A549 (cell line): ENCODE measurements at regions not wholly inside any gene's neighbourhood (a gene's known extent, or its start where the extent isn't known, plus 50 kb on each side); places are given as distances from the start of the nearest gene placed in this dataset.

Experiments used
- ATAC-seq, 2 experiments: fragments of 200-7000 bp in 1 of 2; fragments of >200 bp in 1 of 2; cut with Nextera tagmentation in 1 of 2; cut with Tn5 transposase in 1 of 2; 3 replicates each; pipeline versions ENCODE4 v1.8.0 to v1.9.1; 2018 to 2020; ENCODE audit warnings: mild to moderate bottlenecking in 1 of 2, moderate library complexity in 1 of 2
- CTCF ChIA-PET: fragments of 300-600 bp; sonication (Branson Sonifier 250); formaldehyde crosslinking; extraction: SDS; loops from one replicate; lab custom pipeline; 2021; ENCODE audit warnings: antibody characterized with exemption, inconsistent platforms; lab: Yijun Ruan, JAX
- POLR2A ChIA-PET: fragments of 350-600 bp; formaldehyde crosslinking; extraction: SDS; loops from one replicate; lab custom pipeline; 2021; ENCODE audit warnings: antibody characterized with exemption, inconsistent platforms; lab: Yijun Ruan, JAX
- DNase-seq, 2 experiments: peaks; one replicate each; pipeline versions ENCODE4 v3.0.0 to v3.0.0-alpha.2; 2011 to 2016; ENCODE audit warnings: low read depth in 1 of 2, low spot score in 1 of 2
- FAIRE-seq: peaks from 2 replicates; lab custom pipeline; 2011; peaks lifted over from hg19 to GRCh38; lab: Jason Lieb, UNC
- H3K27ac ChIP-seq, 2 experiments: fragments of >200 bp; sonication (Bioruptor Twin); formaldehyde crosslinking; 3 replicates each; pipeline ENCODE4 v1.5.1; 2016 to 2017
- H3K4me1 ChIP-seq: fragments of >200 bp; sonication (Bioruptor Twin); formaldehyde crosslinking; 3 replicates; pipeline ENCODE4 v1.6.1; 2016
- H3K4me2 ChIP-seq: fragments of >200 bp; sonication (Bioruptor Twin); formaldehyde crosslinking; 3 replicates; pipeline ENCODE4 v1.6.1; 2016
- H3K4me3 ChIP-seq: fragments of >200 bp; sonication (Bioruptor Twin); formaldehyde crosslinking; 3 replicates; pipeline ENCODE4 v1.5.1; 2016
- H3K9me3 ChIP-seq: fragments of >200 bp; sonication (Bioruptor Twin); formaldehyde crosslinking; 3 replicates; pipeline ENCODE4 v1.6.1; 2016
- BCL3 ChIP-seq: fragments of >200 bp; sonication (Bioruptor Twin); formaldehyde crosslinking; IDR thresholded peaks from 3 replicates; pipeline ENCODE4 v1.6.1; 2016
- BHLHE40 ChIP-seq: IDR thresholded peaks from 2 replicates; pipeline ENCODE4 v1.6.1; 2012; ENCODE audit warnings: low read depth, low read length, inconsistent platforms
- CEBPB ChIP-seq, 2 experiments: fragments of >200 bp in 1 of 2; sonication (Bioruptor Twin) in 1 of 2; formaldehyde crosslinking in 1 of 2; IDR thresholded peaks; 2 replicates each; pipeline ENCODE4 v1.6.1; 2012 to 2016
- CHD4 ChIP-seq: fragments of 200-600 bp; sonication (generic); IDR thresholded peaks from 2 replicates; pipeline ENCODE4 v1.6.1; 2016; ENCODE audit warnings: antibody characterized with exemption, mild to moderate bottlenecking, borderline replicate concordance
- EHF ChIP-seq: fragments of 250-450 bp; sonication (Bioruptor Pico); IDR thresholded peaks from 2 replicates; pipeline ENCODE4 v1.5.0; 2020; ENCODE audit warnings: mild to moderate bottlenecking
- ELK1 ChIP-seq: fragments of 150-350 bp; IDR thresholded peaks from 2 replicates; pipeline ENCODE4 v1.6.1; 2014; ENCODE audit warnings: low read depth, mild to moderate bottlenecking, low read length
- EP300 ChIP-seq, 2 experiments: fragments of >200 bp; sonication (Bioruptor Twin); formaldehyde crosslinking; IDR thresholded peaks; 2 replicates in 1 of 2; 3 replicates in 1 of 2; pipeline ENCODE4 v1.6.1; 2016 to 2017
- FOSB ChIP-seq: fragments of 250-450 bp; sonication (Bioruptor Pico); IDR thresholded peaks from 2 replicates; pipeline ENCODE4 v1.5.0; 2020; ENCODE audit warnings: mild to moderate bottlenecking, moderate library complexity
- FOXS1 ChIP-seq: fragments of 250-450 bp; sonication (Bioruptor Pico); IDR thresholded peaks from 2 replicates; pipeline ENCODE4 v1.5.0; 2020; ENCODE audit warnings: mild to moderate bottlenecking, moderate library complexity
- GATA3 ChIP-seq: IDR thresholded peaks from 2 replicates; pipeline ENCODE4 v1.6.1; 2012; ENCODE audit warnings: borderline replicate concordance
- HDAC2 ChIP-seq: fragments of 200-600 bp; sonication (generic); IDR thresholded peaks from 2 replicates; pipeline ENCODE4 v1.6.1; 2016
- HEYL ChIP-seq: fragments of 250-450 bp; sonication (Bioruptor Pico); IDR thresholded peaks from 2 replicates; pipeline ENCODE4 v1.8.0; 2021; ENCODE audit warnings: mild to moderate bottlenecking, moderate library complexity
- HOXA7 ChIP-seq: fragments of 250-450 bp; sonication (Bioruptor Pico); IDR thresholded peaks from 2 replicates; pipeline ENCODE4 v1.5.0; 2020; ENCODE audit warnings: mild to moderate bottlenecking, moderate library complexity
- HOXB5 ChIP-seq: fragments of 250-450 bp; sonication (Bioruptor Pico); IDR thresholded peaks from 2 replicates; pipeline ENCODE4 v1.5.0; 2020; ENCODE audit warnings: mild to moderate bottlenecking, moderate library complexity
- JUN ChIP-seq, 2 experiments: fragments of >200 bp; sonication (Bioruptor Twin); formaldehyde crosslinking; IDR thresholded peaks; 2 replicates in 1 of 2; 3 replicates in 1 of 2; pipeline ENCODE4 v1.6.1; 2016 to 2017
- KDM1A ChIP-seq: fragments of 200-600 bp; sonication (generic); IDR thresholded peaks from 2 replicates; pipeline ENCODE4 v1.6.1; 2016; ENCODE audit warnings: low read depth, mild to moderate bottlenecking
- KDM5A ChIP-seq: fragments of 200-600 bp; sonication (generic); IDR thresholded peaks from 2 replicates; pipeline ENCODE4 v1.6.1; 2016; ENCODE audit warnings: antibody characterized with exemption, mild to moderate bottlenecking
- MYC ChIP-seq: IDR thresholded peaks from 2 replicates; pipeline ENCODE4 v1.6.1; 2012; ENCODE audit warnings: mild to moderate bottlenecking, inconsistent platforms, low read length, improper control_type of control experiment, borderline replicate concordance
- NPAS2 ChIP-seq: fragments of 250-450 bp; sonication (Bioruptor Pico); IDR thresholded peaks from 2 replicates; pipeline ENCODE4 v1.8.0; 2022; ENCODE audit warnings: mild to moderate bottlenecking, moderate library complexity, borderline replicate concordance
- NR3C1 ChIP-seq: fragments of >200 bp; sonication (Bioruptor Twin); formaldehyde crosslinking; IDR thresholded peaks from 3 replicates; pipeline ENCODE4 v1.6.1; 2017
- POLR2AphosphoS2 ChIP-seq: conservative IDR thresholded peaks from 2 replicates; pipeline ENCODE4 v1.6.1; 2012; ENCODE audit warnings: low read length, improper control_type of control experiment, inconsistent platforms
- REST ChIP-seq: fragments of 200-600 bp; sonication (generic); IDR thresholded peaks from 2 replicates; pipeline ENCODE4 v1.6.1; 2016; ENCODE audit warnings: antibody characterized with exemption, mild to moderate bottlenecking, moderate library complexity
- RNF2 ChIP-seq: fragments of 200-600 bp; sonication (generic); IDR thresholded peaks from 2 replicates; pipeline ENCODE4 v1.6.1; 2016; ENCODE audit warnings: low read depth, mild to moderate bottlenecking, antibody characterized with exemption, moderate library complexity, borderline replicate concordance
- SMC3 ChIP-seq: fragments of >200 bp; sonication (Bioruptor Twin); formaldehyde crosslinking; IDR thresholded peaks from 3 replicates; pipeline ENCODE4 v1.6.1; 2018; ENCODE audit warnings: inconsistent platforms
- TFCP2L1 ChIP-seq: fragments of 250-450 bp; sonication (Bioruptor Pico); IDR thresholded peaks from 2 replicates; pipeline ENCODE4 v1.5.0; 2021; ENCODE audit warnings: mild to moderate bottlenecking
- TP53 ChIP-seq: fragments of 250-450 bp; sonication (Bioruptor Pico); IDR thresholded peaks from 2 replicates; pipeline ENCODE4 v1.5.0; 2021; ENCODE audit warnings: mild to moderate bottlenecking, moderate library complexity
- USF2 ChIP-seq: fragments of 450-650 bp; IDR thresholded peaks from 2 replicates; pipeline ENCODE4 v1.6.1; 2014; ENCODE audit warnings: antibody characterized with exemption
- ZC3H11A ChIP-seq: fragments of 450-650 bp; IDR thresholded peaks from 2 replicates; pipeline ENCODE4 v1.6.1; 2014; ENCODE audit warnings: antibody characterized with exemption, mild to moderate bottlenecking
- ZFP36 ChIP-seq: fragments of 450-650 bp; IDR thresholded peaks from 2 replicates; pipeline ENCODE4 v1.6.1; 2014; ENCODE audit warnings: borderline replicate concordance; ENCODE audit not compliant: partially characterized antibody
- ZNF302 ChIP-seq: fragments of 250-450 bp; sonication (Bioruptor Pico); IDR thresholded peaks from 2 replicates; pipeline ENCODE4 v1.9.0; 2021; ENCODE audit warnings: inconsistent platforms, mild to moderate bottlenecking, moderate library complexity
- WGBS: methylation state at CpG from one replicate; pipeline ENCODE4 v1.1.6; 2017; ENCODE audit errors: missing lambda C conversion rate; 5-methylcytosine and 5-hydroxymethylcytosine counted together

GRCh38 chr22:47967831-47968230 is 1205.4 kb downstream of the TBC1D22A start:
- ChIA-PET CTCF (interaction anchor here (0.6 kb wide), 1 partner anchor 69 kb away, joined by 3 read pairs; no protein-coding TSS in a partner anchor), POLR2A (no interaction called here)
- Histone ChIP-seq H3K4me1 (no peaks in the 10 kb centered on the region), H3K9me3 (no peaks in the 10 kb centered on the region), H3K27ac (no peak overlapping the region), H3K4me3 (no peak overlapping the region), H3K4me2 (no peak overlapping the region)
- 25% methylated on average over 4 of the region's 4 CpGs for WGBS
- no peak for TF ChIP-seq TP53 (CRISPR knock-in tag)
- TF ChIP-seq NR3C1 = no peak
- TF ChIP-seq ELK1 = no peak
- no peak for TF ChIP-seq MYC
- TF ChIP-seq RNF2 = no peak
- no peak for FAIRE-seq
- DNase-seq = no peak
- ATAC-seq = no peak

- TF ChIP-seq HOXA7 (CRISPR knock-in tag) (no peak), CEBPB (IDR thresholded peaks at IDR 0.05) (no peak), NPAS2 (CRISPR knock-in tag) (no peak), TFCP2L1 (CRISPR knock-in tag) (no peak), JUN (IDR thresholded peaks at IDR 0.05) (no peak), BHLHE40 (no peak), SMC3 (no peak), KDM5A (no peak), EP300 (IDR thresholded peaks at IDR 0.05) (no peak), HOXB5 (CRISPR knock-in tag) (no peak), BCL3 (no peak), FOXS1 (CRISPR knock-in tag) (no peak), ZC3H11A (no peak), USF2 (no peak), GATA3 (no peak), HDAC2 (no peak), EHF (CRISPR knock-in tag) (no peak), ZNF302 (CRISPR knock-in tag) (no peak), POLR2AphosphoS2 (no peak)
- H3K27ac ChIP-seq = no peak overlapping the region
- no peak for ATAC-seq
- CTCF ChIA-PET = no interaction called here
- no peak overlapping the region for H3K4me2 ChIP-seq
- WGBS = 39% methylated on average over 5 of the region's 6 CpGs
- no peak for DNase-seq
- no peaks in the 10 kb centered on the region for H3K9me3 ChIP-seq
- H3K4me3 ChIP-seq = no peak overlapping the region
- POLR2A ChIA-PET = no interaction called here
- no peak for FAIRE-seq
- H3K4me1 ChIP-seq = no peaks in the 10 kb centered on the region
These were observed 1203.9 kb downstream of the TBC1D22A start for GRCh38 chr22:47966316-47966715.

- ATAC-seq (no peak), FAIRE-seq (no peak), DNase-seq (no peak)
- WGBS = 76% methylated on average over 3 of the region's 3 CpGs
- CTCF ChIA-PET = no interaction called here
- H3K27ac ChIP-seq = no peak overlapping the region
- no peak overlapping the region for H3K4me2 ChIP-seq
- H3K4me1 ChIP-seq = no peaks in the 10 kb centered on the region
- POLR2A ChIA-PET = no interaction called here
- H3K9me3 ChIP-seq = no peaks in the 10 kb centered on the region
- H3K4me3 ChIP-seq = no peak overlapping the region
- TF ChIP-seq HEYL (CRISPR knock-in tag) (no peak), ZFP36 (no peak), FOSB (CRISPR knock-in tag) (no peak), ELK1 (no peak), TFCP2L1 (CRISPR knock-in tag) (no peak), POLR2AphosphoS2 (no peak), REST (no peak), FOXS1 (CRISPR knock-in tag) (no peak), KDM1A (no peak), CHD4 (no peak)
These were observed 1203.4 kb downstream of the TBC1D22A start for GRCh38 chr22:47965896-47966295.
